MM.1S (cell line): ENCODE measurements at regions not wholly inside any gene's neighbourhood (a gene's known extent, or its start where the extent isn't known, plus 50 kb on each side); places are given as distances from the start of the nearest gene placed in this dataset.

Experiments
- EZH2phosphoT487 ChIP-seq: fragments of 300-600 bp; sonication (generic); IDR thresholded peaks from 2 replicates; pipeline ENCODE4 v1.6.1; 2018; ENCODE audit warnings: antibody characterized with exemption, low read length
- TF ChIP-seq, protein P1 (sequence below): fragments of 300-600 bp; sonication (generic); IDR thresholded peaks from 2 replicates; pipeline ENCODE4 v1.5.1; 2016; ENCODE audit warnings: antibody characterized with exemption, low read length, mixed read lengths

DNA sequence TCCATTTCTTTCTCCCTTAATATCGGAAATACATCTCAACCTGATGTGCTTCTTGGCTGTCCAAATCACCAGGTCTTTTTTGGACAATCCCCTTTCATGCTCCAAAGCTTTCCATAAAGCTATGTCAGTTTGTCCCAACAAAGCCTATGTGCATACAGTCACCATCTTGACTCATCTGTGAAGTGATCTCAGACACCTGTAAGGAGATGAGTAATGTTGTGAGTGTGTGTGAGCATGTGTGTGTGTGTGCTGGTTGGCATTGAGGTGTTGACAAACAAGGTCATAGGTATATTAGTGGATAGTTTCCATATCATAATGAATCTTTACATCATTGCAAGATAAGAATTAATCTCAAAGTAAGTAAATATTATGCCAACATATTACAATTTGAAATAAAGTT lies 1243.3 kb upstream of the SEL1L start:
- TF ChIP-seq, protein P1, sequence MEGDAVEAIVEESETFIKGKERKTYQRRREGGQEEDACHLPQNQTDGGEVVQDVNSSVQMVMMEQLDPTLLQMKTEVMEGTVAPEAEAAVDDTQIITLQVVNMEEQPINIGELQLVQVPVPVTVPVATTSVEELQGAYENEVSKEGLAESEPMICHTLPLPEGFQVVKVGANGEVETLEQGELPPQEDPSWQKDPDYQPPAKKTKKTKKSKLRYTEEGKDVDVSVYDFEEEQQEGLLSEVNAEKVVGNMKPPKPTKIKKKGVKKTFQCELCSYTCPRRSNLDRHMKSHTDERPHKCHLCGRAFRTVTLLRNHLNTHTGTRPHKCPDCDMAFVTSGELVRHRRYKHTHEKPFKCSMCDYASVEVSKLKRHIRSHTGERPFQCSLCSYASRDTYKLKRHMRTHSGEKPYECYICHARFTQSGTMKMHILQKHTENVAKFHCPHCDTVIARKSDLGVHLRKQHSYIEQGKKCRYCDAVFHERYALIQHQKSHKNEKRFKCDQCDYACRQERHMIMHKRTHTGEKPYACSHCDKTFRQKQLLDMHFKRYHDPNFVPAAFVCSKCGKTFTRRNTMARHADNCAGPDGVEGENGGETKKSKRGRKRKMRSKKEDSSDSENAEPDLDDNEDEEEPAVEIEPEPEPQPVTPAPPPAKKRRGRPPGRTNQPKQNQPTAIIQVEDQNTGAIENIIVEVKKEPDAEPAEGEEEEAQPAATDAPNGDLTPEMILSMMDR: no peak
- TF ChIP-seq EZH2phosphoT487: no peak
